PFSK-1 (cell line): ENCODE measurements at regions not wholly inside any gene's neighbourhood (a gene's known extent, or its start where the extent isn't known, plus 50 kb on each side); places are given as distances from the start of the nearest gene placed in this dataset.

Experiments used
- POLR2AphosphoS5 ChIP-seq: IDR thresholded peaks from 2 replicates; pipeline ENCODE4 v1.6.1; 2012; ENCODE audit warnings: low read depth, mild to moderate bottlenecking, control low read depth, low read length, moderate library complexity
- REST ChIP-seq, 2 experiments: IDR thresholded peaks; 2 replicates each; pipeline versions ENCODE4 v1.6.1 to v1.8.0; 2011 to 2012; ENCODE audit warnings: low read depth in 2 of 2, low read length in 2 of 2, control low read depth in 1 of 2, inconsistent platforms in 1 of 2, mild to moderate bottlenecking in 1 of 2, moderate library complexity in 1 of 2; ENCODE audit not compliant: insufficient read depth in 1 of 2
- SIN3A ChIP-seq: IDR thresholded peaks from 2 replicates; pipeline ENCODE4 v1.6.1; 2012; ENCODE audit warnings: mild to moderate bottlenecking, low read length, moderate library complexity, borderline replicate concordance; ENCODE audit not compliant: insufficient read depth
- TAF1 ChIP-seq: IDR thresholded peaks from 2 replicates; pipeline ENCODE4 v1.6.1; 2012; ENCODE audit warnings: low read length, control low read depth, borderline replicate concordance; ENCODE audit not compliant: insufficient read depth

GRCh38 chr3:87336761-87337160 lies 60.4 kb upstream of the POU1F1 start:
- TF ChIP-seq POLR2AphosphoS5 (no peak), REST (IDR thresholded peaks at IDR 0.05; ENCODE audit: insufficient read depth in 1 of 2, low read depth in 2 of 2, low read length in 2 of 2) (no peak), SIN3A (no peak), TAF1 (no peak)
